ENCODE measurements at regions not wholly inside any gene's neighbourhood (a gene's known extent, or its start where the extent isn't known, plus 50 kb on each side); places are given as distances from the start of the nearest gene placed in this dataset.

DNA sequence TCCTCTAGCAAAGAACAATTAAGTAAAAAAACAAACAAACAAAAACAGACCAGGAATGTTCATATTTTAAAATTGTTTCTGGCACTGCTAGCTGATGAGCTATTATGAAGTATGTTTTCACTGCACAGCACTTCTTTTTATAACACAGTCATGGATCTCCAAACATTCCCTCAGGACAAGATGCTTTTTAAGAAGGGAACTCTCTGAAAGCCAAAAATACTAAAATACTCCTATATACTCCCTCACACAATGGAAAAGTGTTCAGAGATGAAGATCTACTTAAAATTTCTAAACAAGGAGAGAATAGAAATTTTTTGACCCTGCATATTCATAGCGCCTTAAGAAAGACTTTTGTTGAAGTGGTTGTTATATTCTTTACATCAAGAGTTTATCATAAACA lies 926.8 kb downstream of the DIAPH3 start:
- TF ChIP-seq, protein P1, sequence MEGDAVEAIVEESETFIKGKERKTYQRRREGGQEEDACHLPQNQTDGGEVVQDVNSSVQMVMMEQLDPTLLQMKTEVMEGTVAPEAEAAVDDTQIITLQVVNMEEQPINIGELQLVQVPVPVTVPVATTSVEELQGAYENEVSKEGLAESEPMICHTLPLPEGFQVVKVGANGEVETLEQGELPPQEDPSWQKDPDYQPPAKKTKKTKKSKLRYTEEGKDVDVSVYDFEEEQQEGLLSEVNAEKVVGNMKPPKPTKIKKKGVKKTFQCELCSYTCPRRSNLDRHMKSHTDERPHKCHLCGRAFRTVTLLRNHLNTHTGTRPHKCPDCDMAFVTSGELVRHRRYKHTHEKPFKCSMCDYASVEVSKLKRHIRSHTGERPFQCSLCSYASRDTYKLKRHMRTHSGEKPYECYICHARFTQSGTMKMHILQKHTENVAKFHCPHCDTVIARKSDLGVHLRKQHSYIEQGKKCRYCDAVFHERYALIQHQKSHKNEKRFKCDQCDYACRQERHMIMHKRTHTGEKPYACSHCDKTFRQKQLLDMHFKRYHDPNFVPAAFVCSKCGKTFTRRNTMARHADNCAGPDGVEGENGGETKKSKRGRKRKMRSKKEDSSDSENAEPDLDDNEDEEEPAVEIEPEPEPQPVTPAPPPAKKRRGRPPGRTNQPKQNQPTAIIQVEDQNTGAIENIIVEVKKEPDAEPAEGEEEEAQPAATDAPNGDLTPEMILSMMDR (conservative IDR thresholded peaks at IDR 0.05; ENCODE audit: low read depth, low read length) = no peak
- TF ChIP-seq EZH2 (IDR thresholded peaks at IDR 0.05; ENCODE audit: low read length, unreplicated experiment) = no peak
